ENCODE measurements at regions not wholly inside any gene's neighbourhood (a gene's known extent, or its start where the extent isn't known, plus 50 kb on each side); places are given as distances from the start of the nearest gene placed in this dataset.

DNA sequence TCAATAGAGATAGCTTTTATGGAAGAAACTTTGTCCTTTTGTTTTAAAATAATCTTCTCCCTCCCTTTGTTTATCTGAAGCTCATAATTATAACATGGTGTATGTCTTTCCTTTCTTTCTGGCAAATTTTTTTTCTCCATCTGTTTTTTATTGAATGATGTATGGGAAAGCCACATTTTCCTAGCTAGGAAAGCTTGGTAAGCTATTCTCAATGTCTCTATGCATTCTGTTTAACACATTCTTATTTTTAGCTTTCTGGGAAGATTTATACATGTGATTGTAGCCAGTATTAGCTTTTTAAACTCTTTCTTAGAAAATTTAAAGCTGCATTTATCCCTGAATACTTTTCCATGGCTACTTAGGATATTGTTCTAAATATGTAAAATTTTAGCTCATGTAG is 124.9 kb upstream of the CSNK1A1L start:
- TF ChIP-seq, protein P1, sequence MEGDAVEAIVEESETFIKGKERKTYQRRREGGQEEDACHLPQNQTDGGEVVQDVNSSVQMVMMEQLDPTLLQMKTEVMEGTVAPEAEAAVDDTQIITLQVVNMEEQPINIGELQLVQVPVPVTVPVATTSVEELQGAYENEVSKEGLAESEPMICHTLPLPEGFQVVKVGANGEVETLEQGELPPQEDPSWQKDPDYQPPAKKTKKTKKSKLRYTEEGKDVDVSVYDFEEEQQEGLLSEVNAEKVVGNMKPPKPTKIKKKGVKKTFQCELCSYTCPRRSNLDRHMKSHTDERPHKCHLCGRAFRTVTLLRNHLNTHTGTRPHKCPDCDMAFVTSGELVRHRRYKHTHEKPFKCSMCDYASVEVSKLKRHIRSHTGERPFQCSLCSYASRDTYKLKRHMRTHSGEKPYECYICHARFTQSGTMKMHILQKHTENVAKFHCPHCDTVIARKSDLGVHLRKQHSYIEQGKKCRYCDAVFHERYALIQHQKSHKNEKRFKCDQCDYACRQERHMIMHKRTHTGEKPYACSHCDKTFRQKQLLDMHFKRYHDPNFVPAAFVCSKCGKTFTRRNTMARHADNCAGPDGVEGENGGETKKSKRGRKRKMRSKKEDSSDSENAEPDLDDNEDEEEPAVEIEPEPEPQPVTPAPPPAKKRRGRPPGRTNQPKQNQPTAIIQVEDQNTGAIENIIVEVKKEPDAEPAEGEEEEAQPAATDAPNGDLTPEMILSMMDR (conservative IDR thresholded peaks at IDR 0.05; ENCODE audit: control insufficient read depth, insufficient read depth, low read depth, low read length): no peak
- H3K4me3 ChIP-seq (ENCODE audit: control insufficient read depth, low read depth, low read length): no peak overlapping the region
- no peak for DNase-seq (ENCODE audit: low read depth)

DNA sequence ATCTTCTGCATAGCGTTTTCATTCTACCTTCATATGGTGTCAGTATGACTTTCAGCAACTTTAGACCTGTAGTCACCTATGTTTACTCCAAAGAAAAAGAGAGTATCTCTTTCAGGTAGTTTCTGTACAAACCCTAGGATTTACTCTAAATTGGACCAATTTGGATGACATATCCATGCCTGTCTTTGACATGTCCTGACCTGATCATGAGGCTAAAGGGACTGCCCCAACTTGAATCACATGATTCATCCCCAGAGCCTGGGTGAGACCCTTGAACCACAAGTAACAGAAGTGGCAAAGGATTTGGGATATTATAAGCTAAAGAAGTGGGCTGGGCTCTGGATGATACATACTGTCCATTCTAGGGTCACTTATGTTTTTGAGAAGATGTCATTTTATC is 124.5 kb upstream of the CSNK1A1L start:
- TF ChIP-seq, protein P1 (conservative IDR thresholded peaks at IDR 0.05; ENCODE audit: control insufficient read depth, insufficient read depth, low read depth, low read length): no peak
- DNase-seq (ENCODE audit: low read depth): no peak
- H3K4me3 ChIP-seq (ENCODE audit: control insufficient read depth, low read depth, low read length): no peak overlapping the region

DNA sequence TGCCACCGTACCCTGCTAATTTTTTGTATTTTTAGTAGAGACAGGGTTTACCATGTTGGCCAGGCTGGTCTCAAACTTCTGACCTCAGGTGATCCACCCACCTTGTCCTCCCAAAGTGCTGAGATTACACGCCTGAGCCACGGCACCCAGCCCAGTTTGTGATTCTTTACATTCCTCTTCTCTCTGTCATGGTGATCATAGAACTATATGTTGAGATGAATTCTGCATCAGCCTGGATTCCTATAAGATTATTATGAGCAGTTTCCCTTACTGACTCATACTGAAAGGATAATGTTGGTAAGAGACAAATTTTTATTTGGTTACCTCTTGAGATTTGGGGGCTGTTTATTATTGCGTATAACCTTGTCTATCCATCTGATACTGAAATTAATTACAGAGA is 121.5 kb upstream of the CSNK1A1L start:
- TF ChIP-seq, protein P1 (conservative IDR thresholded peaks at IDR 0.05; ENCODE audit: control insufficient read depth, insufficient read depth, low read depth, low read length): no peak
- no peak overlapping the region for H3K4me3 ChIP-seq (ENCODE audit: control insufficient read depth, low read depth, low read length)
- peak; percentile 29 for DNase-seq (ENCODE audit: low read depth)

DNA sequence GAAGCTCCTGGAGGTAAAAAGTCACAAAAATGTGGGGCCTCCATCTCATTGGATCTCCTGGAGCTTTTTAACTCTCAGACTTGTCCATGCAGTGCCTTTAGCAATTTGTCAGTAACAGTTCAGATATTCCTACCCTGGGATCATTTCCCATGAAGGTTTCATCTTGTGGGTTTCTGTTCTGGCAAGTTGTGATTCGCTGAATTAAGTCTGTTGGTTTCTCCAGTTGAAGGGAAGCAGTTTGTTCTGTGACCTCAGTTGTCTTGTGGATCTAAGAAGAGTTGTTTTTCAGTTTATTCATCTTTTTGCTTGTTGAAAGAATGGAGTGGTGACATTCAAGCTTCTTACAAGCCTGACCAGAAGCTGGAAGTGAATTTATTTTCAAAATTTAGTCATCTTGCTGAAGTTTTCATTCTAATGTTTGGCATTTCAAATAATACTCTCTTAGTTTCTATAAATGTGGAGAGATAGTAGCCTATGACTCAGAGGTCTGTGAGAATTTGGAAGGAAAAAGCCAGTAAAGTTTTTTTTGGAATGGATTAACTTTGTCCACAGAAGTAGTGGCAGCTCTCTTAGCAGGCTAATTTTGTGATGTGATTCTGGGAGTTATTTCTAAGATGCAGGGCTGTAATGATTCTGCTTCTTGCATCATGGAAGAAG is 120.1 kb upstream of the CSNK1A1L start:
- H3K4me3 ChIP-seq (ENCODE audit: control insufficient read depth, low read depth, low read length): no peak overlapping the region
- peak; percentile 50 for DNase-seq (ENCODE audit: low read depth)
- TF ChIP-seq, protein P1 (conservative IDR thresholded peaks at IDR 0.05; ENCODE audit: control insufficient read depth, insufficient read depth, low read depth, low read length): no peak

DNA sequence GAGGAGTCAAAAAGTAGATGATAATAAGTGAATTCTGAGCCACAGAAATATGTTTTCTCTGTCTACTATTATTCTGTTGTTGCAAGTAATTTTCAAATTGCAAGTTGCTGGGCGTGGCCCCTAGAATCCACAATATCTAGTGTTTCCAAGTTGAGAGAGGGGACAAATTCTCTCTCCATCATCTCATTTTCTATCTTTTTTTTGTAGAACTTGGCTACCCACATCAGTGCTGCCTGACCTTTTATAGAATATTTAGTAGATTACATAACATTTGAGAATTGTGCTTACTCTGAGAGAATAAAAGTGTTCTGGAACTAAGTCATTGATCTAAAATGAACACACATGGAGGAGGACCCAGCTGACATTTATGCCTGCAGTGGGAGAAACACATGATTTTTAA is 110.9 kb upstream of the CSNK1A1L start:
- H3K4me3 ChIP-seq (ENCODE audit: control insufficient read depth, low read depth, low read length): no peak overlapping the region
- TF ChIP-seq, protein P1 (conservative IDR thresholded peaks at IDR 0.05; ENCODE audit: control insufficient read depth, insufficient read depth, low read depth, low read length): no peak
- DNase-seq (ENCODE audit: low read depth): no peak

DNA sequence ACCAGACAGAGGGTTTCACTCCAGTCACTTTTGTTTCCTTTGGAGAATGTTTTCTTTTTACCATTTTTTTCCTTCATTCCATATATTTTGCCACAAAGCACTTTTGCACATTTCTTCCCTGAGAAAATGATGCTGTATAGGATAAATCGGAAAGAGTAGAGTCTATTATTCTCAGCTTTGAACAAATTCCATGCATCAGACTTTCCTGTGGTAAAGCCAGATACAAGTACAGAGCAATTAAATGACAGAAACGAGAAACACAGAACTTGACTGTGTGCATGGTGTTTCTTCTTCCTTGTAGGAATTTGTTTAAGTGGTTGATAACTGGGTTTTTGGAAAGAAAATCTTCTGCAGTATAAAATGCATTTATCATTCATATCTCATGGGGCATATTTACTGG is 107.4 kb upstream of the CSNK1A1L start:
- DNase-seq (ENCODE audit: low read depth): no peak
- TF ChIP-seq, protein P1 (conservative IDR thresholded peaks at IDR 0.05; ENCODE audit: control insufficient read depth, insufficient read depth, low read depth, low read length): no peak
- H3K4me3 ChIP-seq (ENCODE audit: control insufficient read depth, low read depth, low read length): no peak overlapping the region

DNA sequence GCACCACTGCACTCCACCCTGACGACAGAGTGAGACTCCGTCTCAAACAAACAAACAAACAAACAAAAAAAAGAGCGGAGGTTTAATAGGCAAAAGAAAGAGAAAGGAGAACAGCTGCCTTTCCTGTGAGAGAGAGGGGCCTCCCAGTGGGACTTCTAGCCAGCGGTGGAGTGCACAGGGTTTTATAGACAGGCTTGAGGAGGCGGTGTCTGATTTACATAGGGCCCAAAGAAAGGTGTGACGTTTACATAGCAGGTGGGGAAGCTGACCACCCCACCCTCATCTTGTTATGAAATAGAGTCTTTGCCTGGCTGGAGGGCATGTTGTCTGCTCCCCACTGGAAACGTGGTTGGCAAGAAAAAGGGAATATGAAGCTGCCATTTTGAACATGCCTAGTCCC is 106.0 kb upstream of the CSNK1A1L start:
- H3K4me3 ChIP-seq (ENCODE audit: control insufficient read depth, low read depth, low read length): no peak overlapping the region
- DNase-seq (ENCODE audit: low read depth): no peak
- TF ChIP-seq, protein P1 (conservative IDR thresholded peaks at IDR 0.05; ENCODE audit: control insufficient read depth, insufficient read depth, low read depth, low read length): no peak

Measured in fibroblast of mammary gland (primary cell).